Choroid plexus epithelial cell (primary cell): ENCODE measurements at regions not wholly inside any gene's neighbourhood (a gene's known extent, or its start where the extent isn't known, plus 50 kb on each side); places are given as distances from the start of the nearest gene placed in this dataset.
"Not testable (repeated sequence)": the region's sequence is repeated elsewhere in the genome, so short reads cannot be mapped to it uniquely, and the experiment has no call there.

Experiments
- DNase-seq: peaks from one replicate; pipeline ENCODE4 v3.0.0-alpha.2; 2010; ENCODE audit warnings: low read depth
- H3K4me3 ChIP-seq: 2 replicates; pipeline ENCODE4 v1.5.1; 2011; ENCODE audit warnings: low read depth, mild to moderate bottlenecking, control low read depth, low read length, moderate library complexity
- CTCF ChIP-seq: conservative IDR thresholded peaks from 2 replicates; pipeline ENCODE4 v1.5.1; 2011; ENCODE audit warnings: low read depth, mild to moderate bottlenecking, control low read depth, inconsistent platforms, low read length, moderate library complexity

- DNase-seq = peak; percentile 40
- H3K4me3 ChIP-seq = no peak overlapping the region
- TF ChIP-seq CTCF = no peak
Measured at GRCh38 chr13:100980171-100980570, 305.6 kb upstream of the TMTC4 start.

- H3K4me3 ChIP-seq = no peak overlapping the region
- DNase-seq = no peak
- no peak for TF ChIP-seq CTCF
Measured at GRCh38 chr13:100977841-100978240, 303.2 kb upstream of the TMTC4 start.

GRCh38 chr13:100976993-100977392, 302.4 kb upstream of the TMTC4 start:
- no peak for TF ChIP-seq CTCF
- peak; percentile 14 for DNase-seq

GRCh38 chr13:100975666-100976065, 301.1 kb upstream of the TMTC4 start:
- not testable (repeated sequence) for DNase-seq, H3K4me3 ChIP-seq

More at GRCh38 chr13:100976993-100977392, 302.4 kb upstream of the TMTC4 start:
- no peak overlapping the region for H3K4me3 ChIP-seq

GRCh38 chr13:100962585-100962984, 288.0 kb upstream of the TMTC4 start:
- H3K4me3 ChIP-seq = no peak overlapping the region
- TF ChIP-seq CTCF = no peak
- DNase-seq = no peak

GRCh38 chr13:100961186-100961585, 286.6 kb upstream of the TMTC4 start:
- DNase-seq = no peak
- H3K4me3 ChIP-seq = no peak overlapping the region

GRCh38 chr13:100958831-100959230, 284.2 kb upstream of the TMTC4 start:
- H3K4me3 ChIP-seq = no peak overlapping the region
- no peak for DNase-seq
- TF ChIP-seq CTCF = no peak

More at GRCh38 chr13:100961186-100961585, 286.6 kb upstream of the TMTC4 start:
- no peak for TF ChIP-seq CTCF

- DNase-seq = no peak
- no peak for TF ChIP-seq CTCF
Measured at GRCh38 chr13:100957741-100958140, 283.1 kb upstream of the TMTC4 start.

More at GRCh38 chr13:100957741-100958140, 283.1 kb upstream of the TMTC4 start:
- H3K4me3 ChIP-seq = no peak overlapping the region
